ENCODE measurements at regions not wholly inside any gene's neighbourhood (a gene's known extent, or its start where the extent isn't known, plus 50 kb on each side); places are given as distances from the start of the nearest gene placed in this dataset.

DNA sequence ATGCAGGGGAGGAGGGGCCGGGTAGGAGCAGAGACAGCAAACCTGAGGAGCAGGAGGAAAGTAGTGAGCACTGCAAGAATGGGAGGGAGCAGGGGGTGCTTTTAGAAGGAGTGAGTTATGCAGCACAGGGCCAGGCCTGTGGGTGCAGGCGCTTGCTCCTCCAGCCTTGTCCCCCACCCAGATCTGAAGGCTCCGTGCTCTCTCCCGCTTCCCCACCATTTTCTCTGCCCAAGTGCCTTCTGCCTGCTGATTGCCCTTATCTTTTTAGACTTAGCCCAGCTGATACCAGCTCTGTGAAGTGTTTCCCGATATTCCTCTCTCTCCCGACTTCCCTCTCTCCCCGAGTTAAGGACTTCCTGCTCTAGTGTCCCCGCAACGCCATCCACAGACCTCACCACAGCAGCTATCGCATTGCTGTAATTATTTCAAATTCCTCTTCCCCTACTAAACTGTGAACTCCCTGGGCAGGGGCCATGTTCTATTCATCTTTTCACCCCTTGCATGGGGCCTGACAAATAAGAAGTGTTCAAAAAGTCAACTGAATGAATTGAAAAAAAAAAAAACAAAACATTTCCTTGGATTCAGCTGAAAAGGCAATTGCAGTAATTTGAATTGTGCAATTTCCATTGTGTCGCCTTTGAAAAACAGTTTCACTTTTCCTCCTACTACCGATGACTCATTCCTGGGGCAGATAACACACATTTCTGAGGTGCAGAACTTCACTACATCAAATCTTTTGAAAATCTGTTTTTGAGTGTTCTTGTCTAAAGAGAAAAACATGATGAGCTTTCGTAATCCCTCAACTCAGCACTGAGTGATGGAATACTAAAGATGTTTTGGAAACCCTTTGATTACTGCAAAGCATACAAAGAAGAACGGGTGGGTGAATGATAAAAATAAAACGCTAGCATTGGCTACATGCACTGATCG, 69.7 kb upstream of the BMAL1 start (continued):
- TF ChIP-seq FOXM1 (IDR thresholded peaks at IDR 0.05; ENCODE audit: low read depth): peak; percentile 40; the same call in 1 of the 2 replicates
- no peak for TF ChIP-seq FOXM1 (CRISPR knock-in tag; IDR thresholded peaks at IDR 0.05; ENCODE audit: low read depth)
- no peak for TF ChIP-seq HEY1 (CRISPR knock-in tag; IDR thresholded peaks at IDR 0.05; ENCODE audit: borderline replicate concordance)
- TF ChIP-seq FOS (IDR thresholded peaks at IDR 0.05; ENCODE audit: extremely low read depth, insufficient read length): peak; percentile 23
- no peak for TF ChIP-seq RBM39 (optimal IDR thresholded peaks at IDR 0.05; ENCODE audit: low read depth, low read length)
- peak; percentile 30 for TF ChIP-seq HDAC3 (IDR thresholded peaks at IDR 0.05; ENCODE audit: borderline replicate concordance, partially characterized antibody)
- TF ChIP-seq ZKSCAN8 (CRISPR knock-in tag; IDR thresholded peaks at IDR 0.05): peak; percentile 72; the same call in 1 of the 2 replicates
- no peak for TF ChIP-seq FOXK2 (conservative IDR thresholded peaks at IDR 0.05 in 1 of 2, IDR thresholded peaks at IDR 0.05 in 1 of 2; ENCODE audit: low read depth in 2 of 2)
- TF ChIP-seq, protein P1, sequence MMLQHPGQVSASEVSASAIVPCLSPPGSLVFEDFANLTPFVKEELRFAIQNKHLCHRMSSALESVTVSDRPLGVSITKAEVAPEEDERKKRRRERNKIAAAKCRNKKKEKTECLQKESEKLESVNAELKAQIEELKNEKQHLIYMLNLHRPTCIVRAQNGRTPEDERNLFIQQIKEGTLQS (IDR thresholded peaks at IDR 0.05): peak; percentile 98
- TF ChIP-seq, protein P1 (CRISPR knock-in tag; conservative IDR thresholded peaks at IDR 0.05): peak; percentile 74; the same call in 1 of the 2 replicates
- TF ChIP-seq MAFG (tag; conservative IDR thresholded peaks at IDR 0.05): peak; percentile 47
- no peak for TF ChIP-seq RBM15 (IDR thresholded peaks at IDR 0.05; ENCODE audit: insufficient read depth, low read length)
- TF ChIP-seq JUN (IDR thresholded peaks at IDR 0.05; ENCODE audit: borderline replicate concordance, low read depth, low read length): peak; percentile 89
- TF ChIP-seq JUN (CRISPR knock-in tag; IDR thresholded peaks at IDR 0.05; ENCODE audit: borderline replicate concordance): no peak
- TF ChIP-seq NELFE (IDR thresholded peaks at IDR 0.05; ENCODE audit: insufficient read depth, insufficient read length): no peak
- peak; percentile 66 to 72 for TF ChIP-seq TRIM24 (IDR thresholded peaks at IDR 0.05)
- peak; percentile 48; the same call in 1 of the 2 replicates for TF ChIP-seq EGR1 (conservative IDR thresholded peaks at IDR 0.05)
- no peak for TF ChIP-seq COPS2 (conservative IDR thresholded peaks at IDR 0.05)
- peak; percentile 68 for TF ChIP-seq CBFA2T2 (conservative IDR thresholded peaks at IDR 0.05)
- peak; percentile 29; the same call in 1 of the 2 replicates for TF ChIP-seq ZNF766 (CRISPR knock-in tag; conservative IDR thresholded peaks at IDR 0.05)
- TF ChIP-seq RCOR1 (IDR thresholded peaks at IDR 0.05; ENCODE audit: borderline replicate concordance in 1 of 2, low read depth in 2 of 2, low read length in 2 of 2): peak; percentile 51 to 90; a peak in 2 of 4 replicates
- TF ChIP-seq NCOA2 (IDR thresholded peaks at IDR 0.05; ENCODE audit: partially characterized antibody in 2 of 2): peak in 1 of 2 experiments; percentile 13
- peak; percentile 42; the same call in 1 of the 2 replicates for TF ChIP-seq PHF21A (IDR thresholded peaks at IDR 0.05; ENCODE audit: borderline replicate concordance, low read depth)
- TF ChIP-seq NFYB (IDR thresholded peaks at IDR 0.05; ENCODE audit: extremely low read depth, insufficient read length): no peak
- 0 out of 2 replicates have a peak, but pooled peaks have one; percentile 24 for TF ChIP-seq MYBL2 (IDR thresholded peaks at IDR 0.05; ENCODE audit: low read depth)
- TF ChIP-seq MYBL2 (CRISPR knock-in tag; IDR thresholded peaks at IDR 0.05; ENCODE audit: borderline replicate concordance): no peak
- no peak for TF ChIP-seq ZNF121 (CRISPR knock-in tag; conservative IDR thresholded peaks at IDR 0.05)
- TF ChIP-seq ELF1 (tag; IDR thresholded peaks at IDR 0.05): peak; percentile 62
- TF ChIP-seq MTA1 (IDR thresholded peaks at IDR 0.05; ENCODE audit: borderline replicate concordance): peak; percentile 48; the same call in 1 of the 2 replicates
- peak; percentile 99 for TF ChIP-seq CEBPB (tag; IDR thresholded peaks at IDR 0.05)
